Stimulated activated CD4-positive, alpha-beta T cell treated with anti-CD3 and anti-CD28 coated beads, Interleukin-1b, Interleukin-23, amount 100 ng/mL, for 24 hours (primary cell): ENCODE measurements at regions not wholly inside any gene's neighbourhood (a gene's known extent, or its start where the extent isn't known, plus 50 kb on each side); places are given as distances from the start of the nearest gene placed in this dataset.
"Not testable (repeated sequence)": the region's sequence is repeated elsewhere in the genome, so short reads cannot be mapped to it uniquely, and the experiment has no call there.

Experiments
- DNase-seq, 4 experiments: peaks; one replicate each; pipeline ENCODE4 v3.0.0-alpha.2; 2020; ENCODE audit warnings: low read depth in 4 of 4, low spot score in 1 of 4

GRCh38 chr13:21875116-21875515 is 204.2 kb downstream of the FGF9 start:
- no peak for DNase-seq

GRCh38 chr13:21879263-21879914 is 208.5 kb downstream of the FGF9 start:
- no peak for DNase-seq

- DNase-seq = no peak
Measured at GRCh38 chr13:21882766-21883165, 211.9 kb downstream of the FGF9 start.

DNA sequence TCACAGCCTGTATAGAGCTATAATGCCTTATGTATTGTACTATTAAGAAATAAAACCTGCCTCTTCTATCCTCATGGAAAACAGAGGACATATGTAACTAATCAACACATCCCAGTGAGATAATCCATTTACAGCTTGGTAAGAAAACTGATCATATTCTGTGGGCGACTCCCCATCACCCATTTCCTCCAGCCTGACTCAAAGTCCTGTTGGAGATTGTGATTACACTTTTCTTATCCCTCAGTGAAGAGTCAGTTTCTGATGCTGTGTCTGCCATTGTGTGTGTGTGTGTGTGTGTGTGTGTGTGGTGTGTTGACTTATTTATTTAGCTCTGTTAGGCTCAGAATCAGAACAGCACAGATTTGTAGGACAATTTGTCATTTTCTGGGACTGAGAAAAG is 212.8 kb downstream of the FGF9 start:
- no peak for DNase-seq

GRCh38 chr13:21884299-21884909 is 213.5 kb downstream of the FGF9 start:
- DNase-seq = no peak

DNA sequence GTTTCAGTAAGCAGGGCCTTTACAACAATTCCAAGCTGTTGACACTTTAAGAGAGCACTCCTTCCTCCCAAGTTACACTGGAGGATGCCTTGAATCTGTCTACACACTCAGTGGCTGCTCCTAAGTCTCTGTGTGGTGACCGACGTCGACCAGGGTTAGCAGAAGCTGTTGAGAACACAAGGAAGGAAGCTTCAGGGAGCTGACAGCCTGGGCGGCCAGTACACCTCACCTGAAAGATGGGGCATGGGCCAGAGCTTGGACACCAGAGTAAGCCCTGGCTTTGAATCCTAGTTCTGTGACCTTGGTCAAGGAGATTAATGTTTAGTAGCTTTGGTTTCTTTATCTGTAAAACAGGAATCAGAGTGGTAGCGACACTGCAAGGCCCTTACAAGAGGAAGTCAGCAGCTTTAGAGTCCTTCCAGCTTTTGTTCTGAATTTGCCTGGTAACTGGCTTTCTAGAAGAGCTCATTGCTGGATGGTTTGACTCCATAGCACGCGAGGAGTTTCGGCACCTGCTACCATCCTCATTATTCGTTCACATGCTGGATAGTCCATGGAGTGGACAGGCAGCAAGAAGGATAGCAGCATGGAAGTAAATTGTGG is 214.2 kb downstream of the FGF9 start:
- no peak for DNase-seq

- no peak for DNase-seq
Measured at GRCh38 chr13:21885714-21886224, 214.9 kb downstream of the FGF9 start.

DNA sequence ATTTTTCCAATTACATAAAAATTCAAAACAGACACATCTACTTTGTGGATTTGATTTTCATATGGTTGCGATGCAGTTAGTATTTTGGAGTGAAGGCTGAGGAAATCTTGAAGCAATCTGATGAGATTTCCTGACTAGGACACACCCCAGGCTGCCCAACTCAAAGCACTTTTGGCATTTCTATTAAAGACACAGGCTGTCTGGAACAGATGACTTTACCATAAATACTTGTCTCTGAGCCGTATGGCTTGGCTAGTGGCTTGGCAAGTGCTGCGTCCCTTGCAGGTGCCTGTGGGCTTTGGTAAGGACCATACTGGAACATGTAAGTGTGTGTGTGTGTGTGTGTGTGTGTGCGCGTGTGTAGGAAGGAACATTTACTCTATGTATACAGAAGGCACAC is 218.8 kb downstream of the FGF9 start:
- DNase-seq = no peak

DNA sequence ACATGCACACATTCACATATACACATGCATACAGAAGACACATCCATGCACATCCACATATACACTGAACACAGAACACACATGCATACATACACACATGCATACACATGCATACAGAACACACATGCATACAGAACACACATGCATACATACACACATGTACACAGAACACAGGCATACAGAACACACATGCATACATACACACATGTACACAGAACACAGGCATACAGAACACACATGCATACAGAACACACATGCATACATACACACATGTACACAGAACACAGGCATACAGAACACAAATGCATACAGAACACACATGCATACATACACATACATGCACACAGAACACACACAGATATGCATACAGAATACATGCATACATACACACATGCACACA is 219.3 kb downstream of the FGF9 start:
- not testable (repeated sequence) for DNase-seq

- no peak for DNase-seq
Measured at GRCh38 chr13:21894091-21894490, 223.2 kb downstream of the FGF9 start.

DNA sequence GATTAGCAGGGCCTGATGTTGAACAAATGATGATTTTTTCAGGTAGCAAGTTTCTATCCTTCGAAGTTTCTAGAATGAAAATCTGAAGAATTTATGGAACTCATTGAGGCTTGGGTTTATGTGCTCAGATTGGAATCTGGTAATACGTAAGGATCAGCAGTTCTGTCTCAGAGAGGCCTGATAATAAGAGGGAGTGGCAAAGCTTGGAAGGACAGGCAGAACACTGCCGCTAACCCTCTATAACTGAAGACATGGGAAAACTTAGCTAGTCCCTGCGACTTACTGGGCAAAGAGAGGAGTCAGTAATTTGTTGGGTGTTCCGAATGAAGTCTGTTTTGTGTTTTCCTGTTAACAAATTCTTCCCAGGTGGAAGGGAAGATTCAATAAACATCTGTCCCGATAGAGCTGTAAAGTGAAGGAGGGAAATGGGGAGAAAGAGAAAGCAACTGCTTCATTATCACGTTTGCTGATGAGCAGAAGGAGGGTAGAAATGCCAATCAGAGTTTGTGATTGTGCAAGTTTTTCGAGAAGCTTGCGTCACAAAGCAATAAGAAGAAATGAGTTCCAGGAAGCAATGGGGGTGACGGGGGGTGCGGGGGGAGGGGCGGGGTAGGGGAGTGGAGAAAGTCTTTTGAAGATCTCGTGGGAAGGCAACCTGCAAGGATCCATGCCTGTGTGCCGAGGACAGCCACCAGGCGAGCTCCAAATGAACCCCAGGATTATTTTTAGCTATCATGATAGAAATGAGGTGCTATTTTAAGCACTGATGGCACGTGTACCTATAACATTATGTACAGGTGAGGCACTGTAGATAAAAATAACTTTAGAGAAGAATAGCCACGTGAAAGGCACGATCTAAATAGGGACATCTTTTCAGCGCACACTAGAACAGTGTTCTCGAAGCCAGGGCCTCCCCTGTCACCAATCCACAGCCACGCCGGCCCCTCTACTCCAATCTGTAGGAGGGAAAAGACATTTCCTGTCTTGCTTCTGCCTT is 224.1 kb downstream of the FGF9 start:
- no peak for DNase-seq

DNA sequence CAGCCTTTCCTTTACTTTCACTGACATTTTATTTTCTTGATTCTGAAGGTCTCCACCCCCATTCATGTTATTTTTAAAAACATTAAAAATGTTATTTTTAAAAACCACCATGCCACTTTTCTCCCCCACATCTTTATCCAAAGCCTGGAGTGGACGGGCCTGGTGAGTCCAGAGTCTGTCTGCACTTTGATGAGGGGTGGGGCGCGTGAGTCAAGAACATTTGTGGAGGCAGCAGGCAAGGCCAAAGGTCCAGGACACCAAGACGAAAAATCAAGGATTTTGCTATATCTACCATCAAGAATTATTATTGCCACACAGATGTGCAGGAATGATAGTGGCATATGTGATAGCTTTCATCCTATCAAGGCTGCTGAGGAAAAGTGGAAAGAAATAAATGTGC is 224.9 kb downstream of the FGF9 start:
- no peak for DNase-seq

DNA sequence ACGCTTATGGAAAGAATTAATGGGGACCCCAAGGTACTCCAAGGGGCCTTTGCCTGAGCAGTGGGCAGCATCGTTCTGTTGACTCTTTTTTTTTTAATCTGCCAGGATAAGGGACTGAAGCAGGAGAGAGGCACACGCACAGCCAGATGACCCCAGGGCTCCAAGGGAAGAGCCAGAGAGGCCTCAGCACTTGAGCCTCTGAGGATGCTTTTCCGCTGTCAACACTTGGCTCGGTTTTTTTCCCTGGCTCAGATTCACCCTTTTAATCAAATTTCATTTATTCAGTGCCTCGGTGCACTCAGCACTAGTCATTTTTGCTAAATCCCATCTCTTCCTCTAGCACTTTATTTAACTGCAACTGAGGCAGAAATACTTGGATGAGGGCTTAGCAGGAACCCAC is 226.3 kb downstream of the FGF9 start:
- no peak for DNase-seq

DNA sequence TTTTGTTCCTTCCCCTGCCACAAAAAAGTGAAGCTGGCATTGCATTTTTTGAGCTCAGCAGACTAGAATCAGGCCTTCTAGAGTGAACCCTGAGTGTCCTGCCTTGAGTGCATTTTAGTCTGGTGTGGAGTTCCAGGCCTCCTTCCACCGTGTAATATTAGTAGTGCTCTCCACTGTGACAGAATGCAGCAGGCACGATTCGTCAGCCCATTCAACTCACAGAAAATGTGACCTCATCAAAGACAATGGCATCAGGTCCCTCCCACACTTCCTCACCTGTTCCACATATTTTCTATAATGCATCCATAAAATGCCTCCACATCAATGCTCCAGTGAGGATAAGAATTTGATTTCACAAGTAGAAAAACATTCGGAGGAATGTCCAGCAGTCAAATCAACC is 227.6 kb downstream of the FGF9 start:
- DNase-seq = no peak

DNA sequence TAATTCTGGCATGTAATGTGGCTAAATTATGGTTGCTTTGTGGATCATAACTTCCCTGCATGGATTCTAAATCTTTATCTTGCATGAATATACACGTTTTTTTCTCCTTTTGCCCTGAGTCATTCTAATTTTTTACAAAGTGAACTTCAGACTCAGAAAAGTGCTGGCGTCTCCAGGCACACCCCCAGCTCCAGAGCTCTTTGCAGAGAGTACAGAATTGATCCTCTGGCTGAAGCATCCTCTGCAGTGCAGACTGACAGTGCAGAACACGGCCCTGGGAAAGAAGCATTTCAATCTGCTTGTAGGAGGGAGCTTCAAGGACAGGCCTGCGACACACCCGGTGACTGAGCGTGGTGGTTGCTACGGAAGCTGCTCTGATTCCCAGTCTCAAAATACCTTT is 228.1 kb downstream of the FGF9 start:
- no peak for DNase-seq

GRCh38 chr13:21901336-21901735 is 230.5 kb downstream of the FGF9 start:
- no peak for DNase-seq

DNA sequence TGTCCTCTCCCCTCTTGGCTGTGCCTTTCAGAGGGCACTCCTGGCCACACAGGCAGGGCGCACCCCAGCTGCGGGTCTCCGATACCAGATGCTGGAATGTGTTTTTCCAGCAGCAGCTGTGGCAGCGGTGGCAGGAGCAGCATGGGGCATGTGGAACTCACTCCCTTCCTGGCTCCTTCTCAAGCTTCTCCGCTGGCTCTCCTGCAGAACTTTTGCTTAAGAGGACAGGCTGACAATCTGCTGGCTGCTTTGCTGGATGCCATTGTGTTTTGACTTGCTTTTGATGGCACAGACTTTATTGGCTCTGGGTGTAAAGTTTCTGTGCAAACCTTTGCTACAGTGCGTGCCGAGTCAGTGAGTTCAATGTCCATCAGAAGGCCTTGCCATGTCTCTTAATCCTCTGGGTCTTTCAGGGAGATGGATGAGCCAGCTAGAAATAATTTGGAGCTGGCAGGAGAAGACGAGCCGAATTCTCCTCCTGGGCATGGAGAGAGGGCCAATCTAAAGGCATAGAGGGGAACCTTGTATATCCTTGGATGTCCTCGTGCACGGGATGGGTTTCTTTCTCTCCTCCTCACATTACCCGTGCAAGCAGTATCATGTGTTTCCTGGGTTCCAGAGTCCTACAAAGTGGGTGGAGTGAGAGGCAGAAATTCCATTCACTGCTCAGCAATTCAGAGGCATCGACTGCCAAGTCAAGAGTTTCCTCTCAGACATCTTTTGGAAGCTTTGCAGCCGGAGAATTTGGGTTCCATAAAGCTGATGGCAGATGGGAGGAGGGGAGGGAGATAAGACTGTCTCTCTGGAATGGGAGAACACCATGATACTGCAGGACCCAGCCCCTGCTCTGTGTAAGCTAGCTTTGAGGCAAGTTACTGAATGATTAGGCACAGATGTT is 231.2 kb downstream of the FGF9 start:
- DNase-seq = no peak

DNA sequence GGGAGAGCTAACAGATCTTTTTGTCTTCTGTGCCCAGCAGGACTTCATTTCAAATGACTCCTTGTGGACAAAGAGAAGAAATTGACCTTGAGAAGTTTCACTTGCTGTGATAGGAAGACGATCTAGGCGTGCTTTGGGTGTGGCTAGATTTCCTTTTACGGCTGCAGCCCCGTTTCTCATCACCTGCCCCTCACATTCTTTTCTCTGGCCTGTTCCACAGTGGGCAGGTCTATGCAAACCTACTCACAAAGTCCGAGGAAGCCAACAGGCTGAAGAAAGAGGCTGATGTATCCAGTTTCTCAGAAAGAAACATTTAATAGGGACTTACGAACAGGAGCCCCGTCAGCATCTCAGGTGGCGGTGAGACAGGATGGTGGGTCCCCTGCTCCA is 231.8 kb downstream of the FGF9 start:
- no peak for DNase-seq

DNA sequence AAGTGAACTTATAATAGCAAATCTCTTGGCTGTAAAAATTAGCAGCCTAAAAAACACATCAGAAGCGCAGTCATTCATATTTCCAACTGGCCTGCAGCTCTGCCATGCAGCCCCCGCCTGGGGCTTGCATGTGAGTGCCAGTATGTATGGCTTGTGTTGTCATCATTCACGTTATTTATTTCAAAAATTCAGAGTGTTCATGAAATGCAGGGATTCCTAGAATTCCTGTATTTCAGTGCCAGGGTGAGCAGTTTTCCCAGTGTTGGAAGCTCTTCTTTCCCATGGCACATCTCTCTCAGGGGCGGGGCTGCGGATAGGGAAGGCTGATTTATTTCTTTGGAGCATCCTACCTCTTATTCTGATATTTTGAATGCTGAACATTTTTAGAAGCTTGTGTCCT is 234.6 kb downstream of the FGF9 start:
- DNase-seq = no peak

- DNase-seq = no peak
Measured at GRCh38 chr13:21909331-21909730, 238.5 kb downstream of the FGF9 start.
